GM18909 (cell line): ENCODE measurements at regions not wholly inside any gene's neighbourhood (a gene's known extent, or its start where the extent isn't known, plus 50 kb on each side); places are given as distances from the start of the nearest gene placed in this dataset.

Source experiments
- ATAC-seq: cut with Tn5 transposase; IDR thresholded peaks from one replicate; pipeline ENCODE4 v1.9.1; 2021; ENCODE audit warnings: mild to moderate bottlenecking; ENCODE audit not compliant: unreplicated experiment, poor library complexity

DNA sequence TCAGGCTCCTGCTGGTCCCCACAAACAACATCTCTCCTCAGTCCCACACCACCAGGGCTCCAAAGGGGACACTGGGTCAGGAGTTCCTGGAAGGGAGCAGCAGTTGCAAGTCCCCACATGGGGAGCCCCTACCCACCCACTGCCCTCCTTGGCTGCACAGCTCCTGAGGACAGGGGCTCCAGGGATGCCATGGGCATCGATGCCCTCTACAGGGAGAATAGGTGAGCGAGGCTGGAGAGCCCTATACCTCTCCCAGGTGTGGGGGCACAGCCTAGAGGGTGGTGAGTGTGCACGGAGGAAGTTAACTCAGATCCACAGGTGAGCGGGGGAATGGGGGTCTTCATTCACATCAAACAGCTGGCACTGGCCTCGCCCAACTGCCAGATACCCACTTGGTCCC is 141.2 kb upstream of the LINGO1 start:
- no peak for ATAC-seq

DNA sequence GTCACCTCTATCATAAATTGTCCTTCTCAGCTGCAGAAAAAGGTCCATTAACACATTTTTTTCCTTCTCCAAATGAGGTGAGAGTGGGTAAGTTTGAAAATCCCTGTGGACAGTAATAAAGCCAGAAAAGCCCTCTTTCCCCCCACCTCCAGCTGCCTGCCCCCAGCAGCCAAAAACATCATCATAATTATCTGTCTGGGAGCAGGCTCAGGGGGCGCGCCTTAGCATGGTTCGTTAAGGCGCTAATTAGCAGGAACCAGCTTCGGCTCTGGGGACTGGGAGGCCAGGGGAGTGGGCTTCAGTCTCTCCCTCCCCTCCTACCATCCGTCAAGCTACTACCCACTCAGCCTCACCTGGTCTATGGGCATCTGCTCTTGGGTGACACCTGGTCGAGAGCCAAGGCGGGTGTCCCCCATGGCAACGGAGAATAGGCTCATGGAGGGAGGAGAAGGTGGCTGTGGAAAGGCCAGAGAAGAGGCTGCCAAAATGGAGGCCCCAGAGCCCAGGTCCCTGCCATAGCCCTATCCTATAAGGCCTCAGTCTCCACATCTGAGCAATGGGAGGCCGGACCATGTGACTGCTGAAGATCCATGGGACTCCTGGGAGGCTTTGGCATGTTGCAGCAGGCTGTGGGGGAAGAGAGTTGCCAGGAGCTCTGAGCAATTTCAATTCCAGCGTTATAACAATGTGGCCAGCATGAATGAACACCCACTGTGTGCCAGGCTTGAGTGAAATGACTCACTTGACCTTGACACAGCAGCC is 140.1 kb upstream of the LINGO1 start:
- ATAC-seq: no peak

DNA sequence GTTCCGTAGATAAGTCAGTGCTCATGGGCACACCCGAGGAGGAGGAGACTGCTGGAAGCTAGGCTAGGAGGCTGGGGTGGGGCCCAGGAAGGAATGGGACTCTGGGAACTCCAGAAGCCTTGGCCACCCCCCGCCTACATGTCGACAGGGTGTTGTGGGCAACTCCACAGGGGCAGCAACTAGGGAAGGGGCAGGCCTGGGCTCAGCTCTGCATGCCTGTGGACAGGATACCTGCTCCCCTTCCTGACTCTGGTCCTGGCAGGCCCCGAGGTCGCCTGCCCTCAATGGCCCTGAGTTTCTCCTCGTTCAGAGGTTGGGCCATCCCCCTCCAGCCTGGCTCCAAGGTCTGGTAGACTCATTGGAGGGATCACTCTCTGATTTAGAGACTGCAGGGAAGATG is 138.9 kb upstream of the LINGO1 start:
- ATAC-seq: no peak

DNA sequence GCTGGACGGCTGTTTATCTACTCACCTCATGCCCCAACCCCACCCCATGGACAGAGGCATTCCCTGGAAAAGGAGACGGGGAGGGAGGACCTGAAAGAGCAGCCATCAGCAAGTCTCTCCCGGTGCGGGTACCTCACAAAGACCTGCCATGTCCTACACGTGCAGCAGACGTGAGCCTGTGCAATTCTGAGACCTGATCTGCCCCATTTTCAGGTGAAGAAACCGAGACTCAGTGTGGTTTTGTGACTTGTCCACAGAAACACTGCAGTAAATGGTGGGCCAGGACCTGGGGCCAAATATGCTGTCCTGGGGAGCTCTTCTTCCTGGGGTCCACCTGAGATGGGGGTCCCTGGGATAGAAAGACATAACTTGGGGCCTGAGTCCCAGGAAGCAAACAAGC is 137.0 kb upstream of the LINGO1 start:
- ATAC-seq: no peak

DNA sequence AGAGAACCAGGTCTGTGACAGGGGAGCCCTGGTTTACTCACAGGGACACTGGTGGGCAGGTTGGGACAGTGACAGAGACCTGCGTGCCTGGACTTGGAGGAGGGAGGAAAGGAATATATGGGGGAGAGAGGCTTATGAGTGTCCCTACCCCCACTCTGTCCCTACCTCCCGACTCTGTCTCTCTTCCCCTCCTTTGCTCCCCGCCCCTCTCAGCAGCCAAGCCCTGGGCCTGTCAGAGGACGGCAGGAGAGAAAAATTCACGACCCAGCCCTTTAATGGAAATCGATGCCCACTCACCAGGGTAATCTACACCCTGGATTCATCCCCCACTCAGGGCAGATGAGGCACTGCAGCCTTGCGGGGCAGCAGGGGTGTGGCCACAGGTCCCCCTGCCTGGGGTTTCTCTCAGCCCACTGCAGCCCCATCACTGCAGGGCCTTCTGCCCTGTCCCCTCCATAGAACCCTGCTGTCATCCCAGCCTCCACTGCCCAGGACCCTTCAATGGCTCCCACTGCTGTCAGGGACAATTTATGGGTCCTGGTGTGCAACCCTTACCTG is 135.9 kb upstream of the LINGO1 start:
- ATAC-seq: no peak

DNA sequence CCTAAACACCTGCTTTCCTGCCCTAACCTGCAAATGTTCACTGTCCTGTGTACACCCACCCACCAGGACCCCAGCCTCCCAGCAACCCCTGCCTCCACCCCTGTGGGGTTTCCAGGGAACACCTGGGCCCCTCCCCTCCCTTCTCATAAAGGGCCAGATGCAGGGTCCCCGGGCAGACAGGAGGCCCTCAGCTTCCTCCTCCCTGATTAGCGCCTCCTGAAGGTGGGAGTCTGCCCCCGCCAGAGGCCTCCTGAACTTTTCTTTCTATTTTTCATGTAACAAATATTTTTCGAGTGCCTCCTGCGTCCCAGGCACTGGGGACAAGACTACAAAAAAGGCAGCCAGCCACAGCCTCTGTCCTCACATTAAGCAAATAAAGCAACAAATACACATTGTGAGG is 135.4 kb upstream of the LINGO1 start:
- no peak for ATAC-seq

DNA sequence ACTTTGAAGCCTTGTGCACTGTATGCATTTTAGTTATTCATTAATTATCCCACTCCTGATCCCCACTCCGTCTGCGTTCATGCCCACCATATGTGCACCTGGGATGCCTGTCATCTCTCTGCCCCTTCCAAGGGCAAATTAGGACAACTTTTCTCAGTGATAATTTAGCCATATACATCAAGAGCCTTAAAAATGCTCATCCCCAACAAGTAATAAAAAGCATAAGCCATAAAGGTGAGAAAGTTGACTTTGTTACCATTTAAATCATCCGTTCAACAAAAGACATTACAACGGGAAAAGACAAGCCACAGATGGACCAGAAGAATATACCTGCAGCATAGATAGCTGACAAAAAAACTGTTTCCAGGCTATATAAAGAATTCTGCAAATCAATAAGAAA is 131.4 kb upstream of the LINGO1 start:
- no peak for ATAC-seq

DNA sequence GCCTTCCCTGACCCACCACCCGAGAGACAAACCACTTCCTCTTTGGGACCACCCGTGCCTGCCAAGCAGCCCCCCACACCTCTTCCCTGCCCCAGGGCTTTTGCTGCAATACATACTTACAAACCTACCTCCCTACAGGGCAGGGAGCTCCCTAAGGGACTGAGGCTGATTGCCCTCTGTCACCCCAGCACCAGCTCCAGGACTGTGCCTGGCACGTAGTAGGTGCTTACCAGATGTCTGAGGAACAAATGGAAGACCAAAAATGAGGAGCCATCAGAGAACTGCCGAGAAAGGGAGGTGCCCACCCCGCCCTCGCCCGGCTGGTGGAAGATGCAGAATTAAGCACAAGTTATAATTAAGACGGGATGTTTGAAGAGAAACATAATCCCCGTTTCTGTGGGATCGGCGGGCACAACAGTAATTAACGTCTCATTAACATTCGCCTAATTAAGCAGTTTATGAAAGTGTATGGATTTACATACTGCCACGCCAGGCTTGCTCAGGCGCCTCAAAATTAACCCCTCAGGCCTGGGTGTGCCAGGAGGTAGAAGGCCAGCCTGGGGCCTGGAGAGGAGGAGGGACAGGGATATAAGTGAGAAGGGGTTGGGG is 130.1 kb upstream of the LINGO1 start:
- ATAC-seq: no peak

DNA sequence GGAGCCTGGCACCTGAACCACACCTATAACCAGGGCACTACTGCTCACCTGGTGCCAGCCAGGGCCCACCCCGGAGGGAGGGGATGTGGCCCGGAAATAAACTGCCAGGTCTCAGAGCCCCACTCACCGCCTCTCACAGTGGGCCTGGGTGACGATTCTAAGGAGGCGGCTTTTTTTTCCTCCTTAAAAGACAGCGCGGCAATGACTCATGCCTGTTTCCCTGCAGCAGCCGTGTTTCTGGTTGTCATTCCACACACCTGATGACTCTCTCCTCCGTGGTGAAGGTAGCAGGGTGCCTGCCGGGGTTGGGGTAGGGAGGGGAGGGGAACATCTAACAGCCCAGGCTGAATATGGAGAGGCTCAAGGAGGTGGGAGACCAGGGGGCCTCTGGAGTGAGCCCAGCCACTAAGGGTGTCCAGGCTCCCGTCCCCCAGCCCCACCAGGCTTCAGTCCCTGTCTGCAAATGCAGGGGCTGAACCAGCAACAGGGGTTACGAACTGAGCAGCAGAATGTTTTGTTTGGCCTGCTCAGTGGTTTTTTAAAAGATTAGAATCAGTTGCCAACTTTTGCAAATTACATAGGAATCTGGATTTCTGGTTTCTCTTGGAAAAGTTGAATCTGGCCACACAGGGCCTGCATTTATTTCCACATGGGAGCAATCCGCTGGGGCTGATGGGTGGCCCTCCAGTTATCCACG is 127.3 kb upstream of the LINGO1 start:
- no peak for ATAC-seq

DNA sequence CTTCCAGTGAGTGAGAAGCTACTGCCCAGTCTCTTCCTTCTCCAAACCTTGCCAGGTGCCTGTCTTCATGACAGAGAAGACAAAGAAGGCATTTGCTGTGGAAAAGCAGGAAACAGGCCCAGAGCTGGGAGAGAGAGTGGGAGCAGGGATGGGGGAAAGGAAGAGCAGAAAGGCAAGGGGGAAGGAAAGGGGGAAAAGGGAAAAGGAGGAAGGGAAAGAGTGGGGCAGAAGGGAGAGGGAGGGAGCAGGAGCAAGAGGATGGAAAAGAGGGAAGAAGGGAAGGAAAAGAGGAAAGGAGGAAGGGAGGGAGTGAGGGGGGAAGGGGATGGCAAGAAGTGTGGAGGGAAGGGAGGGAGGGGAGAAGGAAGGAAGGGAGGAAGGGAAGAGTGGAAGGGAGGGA is 121.2 kb upstream of the LINGO1 start:
- ATAC-seq: no peak

DNA sequence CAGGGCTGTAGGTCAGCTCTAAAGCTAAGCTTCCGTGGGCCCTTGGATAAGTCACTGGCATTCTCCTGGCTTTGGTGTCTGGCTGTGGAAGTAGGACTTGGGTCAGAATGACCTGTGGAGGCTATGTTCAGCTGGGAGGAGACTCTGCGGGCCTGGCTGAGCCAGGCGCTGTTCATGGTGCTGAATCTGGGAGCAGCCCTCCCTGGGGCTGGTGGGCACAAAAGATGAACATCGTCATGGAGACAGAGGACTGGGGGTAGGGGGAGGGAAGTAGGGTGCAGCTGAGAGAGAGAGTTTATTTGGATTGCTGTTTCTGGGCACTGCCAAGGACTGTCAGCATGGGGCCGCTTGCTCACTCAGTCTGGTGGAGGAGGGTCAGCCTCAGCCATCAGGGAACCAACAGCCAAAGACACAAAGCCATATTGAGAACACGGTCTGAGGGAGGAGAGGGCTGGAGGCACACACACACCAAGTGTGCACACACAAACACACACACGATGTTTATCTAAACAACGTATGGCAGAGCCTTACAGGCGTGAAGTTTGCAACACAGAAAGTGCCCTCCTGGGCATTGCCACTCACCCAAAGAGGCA is 120.7 kb upstream of the LINGO1 start:
- ATAC-seq: no peak

DNA sequence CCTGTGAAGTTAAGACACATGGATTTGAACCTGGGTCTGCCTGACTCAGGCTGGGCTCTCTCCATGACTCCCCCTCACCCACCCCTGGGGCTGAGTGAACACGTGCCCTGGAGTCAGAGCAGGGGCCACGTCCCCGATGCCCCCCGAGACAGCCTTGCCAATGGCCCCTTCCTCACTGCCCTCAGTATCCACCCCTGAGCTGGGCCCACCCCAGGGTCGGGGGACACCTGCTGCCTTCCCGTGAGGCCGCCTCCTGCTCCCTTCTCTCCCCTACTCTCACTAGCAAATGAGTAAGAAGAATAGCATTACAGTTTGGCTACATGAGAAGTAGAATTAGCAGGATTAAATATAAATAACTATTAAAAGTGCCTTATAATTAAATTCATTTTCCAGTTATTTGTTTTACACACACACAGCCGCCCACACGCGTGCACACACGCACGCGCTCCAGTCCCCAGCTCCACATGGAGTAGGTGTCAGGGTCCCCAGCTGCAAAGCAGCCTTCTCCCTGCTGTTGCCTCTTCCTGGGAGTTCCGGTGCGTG is 117.4 kb upstream of the LINGO1 start:
- no peak for ATAC-seq

DNA sequence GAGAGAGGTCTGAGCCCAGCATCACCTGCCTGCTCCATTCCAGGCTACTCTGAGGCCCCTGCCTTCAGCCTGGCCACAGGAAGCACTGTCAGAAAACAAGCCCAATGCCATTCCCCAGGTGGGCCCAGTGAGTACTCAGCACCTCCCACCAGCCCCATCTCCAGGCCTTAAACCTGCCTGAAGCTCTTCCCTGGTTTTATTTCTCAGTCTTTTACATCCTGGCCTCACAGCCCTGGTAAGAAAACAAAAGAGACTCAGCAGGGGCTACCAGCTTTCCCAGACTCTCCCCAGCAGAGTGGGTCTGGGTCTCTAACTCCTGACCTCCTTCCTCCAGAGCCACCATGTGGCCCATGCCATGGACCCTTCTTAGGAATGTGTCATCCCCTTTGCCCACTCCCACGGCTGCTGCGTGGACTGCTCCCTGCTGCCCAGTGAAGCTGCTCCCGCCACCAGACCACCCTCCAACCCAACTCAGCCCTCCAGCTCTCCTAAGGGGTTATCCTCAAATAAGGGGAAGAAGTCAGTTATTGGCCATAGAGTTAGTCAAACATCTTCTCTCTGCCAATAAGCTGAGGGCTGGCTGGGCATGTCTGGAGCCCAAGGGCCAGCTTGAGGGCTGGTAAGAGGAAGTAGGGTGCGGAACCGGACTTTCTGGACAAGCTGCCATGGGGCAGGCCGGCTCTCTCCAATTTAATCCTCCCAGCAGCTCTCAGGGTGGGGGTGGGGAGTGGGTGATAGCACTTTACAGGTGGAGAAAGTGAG is 116.7 kb upstream of the LINGO1 start:
- ATAC-seq: no peak

DNA sequence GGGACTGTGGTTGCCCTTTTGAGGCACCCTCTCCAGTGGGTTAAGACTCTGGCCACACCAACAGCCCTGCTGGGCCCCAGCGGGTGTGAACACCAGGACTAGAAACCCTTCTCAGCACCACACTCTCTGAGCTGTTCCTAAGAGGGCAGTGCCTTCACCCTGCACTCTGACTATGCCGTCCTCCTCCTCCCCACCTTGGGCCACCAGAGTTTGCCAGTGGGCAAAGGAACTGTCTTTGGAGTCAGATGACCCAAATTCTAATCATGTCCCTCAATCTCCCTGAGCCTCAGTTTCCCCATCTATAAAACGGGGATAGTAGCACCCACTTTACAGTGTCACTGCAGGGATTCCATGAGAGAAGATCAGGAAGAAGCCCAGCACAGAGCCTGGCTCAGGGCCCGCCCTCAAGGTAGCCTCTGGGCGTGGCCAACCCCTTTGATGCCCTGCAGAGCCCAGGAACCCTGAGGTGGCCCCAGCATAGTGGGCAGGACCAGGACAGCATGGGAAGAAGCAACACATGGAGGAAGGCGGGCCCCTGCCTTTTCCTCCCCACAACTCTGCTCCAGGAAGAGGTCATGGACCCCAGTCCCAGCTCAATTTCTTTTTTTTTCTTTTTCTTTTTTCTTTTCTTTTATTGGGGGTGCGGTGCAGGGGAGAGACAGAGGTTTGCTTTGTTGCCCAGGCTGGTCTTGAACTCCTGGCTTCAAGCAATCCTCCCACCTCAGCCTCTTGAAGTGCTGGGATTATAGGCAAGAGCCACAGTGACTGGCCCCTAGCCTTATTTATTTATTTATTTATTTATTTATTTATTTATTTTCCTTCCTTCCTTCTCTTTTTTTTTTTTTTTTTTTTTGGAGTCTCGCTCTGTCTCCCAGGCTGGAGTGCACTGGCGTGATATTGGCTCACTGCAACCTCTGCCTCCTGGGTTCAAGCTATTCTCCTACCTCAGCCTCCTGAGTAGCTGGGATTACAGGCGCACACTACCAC is 115.7 kb upstream of the LINGO1 start:
- no peak for ATAC-seq

DNA sequence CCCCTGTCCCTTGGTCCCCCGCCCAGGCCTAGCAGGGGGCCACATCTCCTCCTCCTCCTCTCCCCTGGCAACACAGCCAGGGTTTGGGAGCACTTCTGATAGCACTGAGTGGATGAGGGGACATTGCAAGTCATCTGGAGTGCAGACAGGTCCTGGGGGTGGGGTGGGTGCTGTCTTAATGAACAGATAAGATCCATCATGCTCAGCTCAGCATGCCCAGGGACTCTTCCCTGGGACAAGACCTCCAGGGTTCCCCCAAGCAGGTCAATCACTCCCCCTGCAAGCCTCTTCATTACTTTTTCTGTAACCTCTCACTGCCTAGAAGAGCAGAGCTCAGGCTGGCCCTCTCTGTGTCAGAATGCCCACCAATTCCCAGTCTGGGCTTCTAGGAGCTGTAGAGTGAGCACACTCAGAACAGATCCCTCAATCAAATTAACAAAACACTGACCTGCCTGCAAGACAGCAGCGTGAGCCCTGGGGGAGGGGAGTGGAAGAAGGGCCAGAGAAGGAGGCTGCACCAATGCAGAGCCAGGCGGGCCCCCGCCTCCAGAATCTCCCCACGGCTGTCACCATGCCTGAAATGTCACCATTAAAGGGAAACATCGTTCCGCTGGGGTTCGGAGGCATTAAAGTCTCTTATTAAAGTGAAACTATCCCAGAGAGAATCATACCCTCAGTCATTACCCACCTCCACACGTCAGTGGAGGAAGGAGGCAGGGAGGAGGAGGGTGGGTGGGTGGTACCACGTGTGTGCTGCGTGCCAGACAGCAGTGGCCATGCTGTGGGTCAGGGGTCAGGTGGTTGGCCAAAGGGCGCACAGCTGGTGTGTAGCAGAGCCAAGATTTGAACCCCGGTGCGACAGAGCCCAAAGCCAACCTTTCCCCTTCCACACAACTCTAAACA is 114.7 kb upstream of the LINGO1 start:
- no peak for ATAC-seq

DNA sequence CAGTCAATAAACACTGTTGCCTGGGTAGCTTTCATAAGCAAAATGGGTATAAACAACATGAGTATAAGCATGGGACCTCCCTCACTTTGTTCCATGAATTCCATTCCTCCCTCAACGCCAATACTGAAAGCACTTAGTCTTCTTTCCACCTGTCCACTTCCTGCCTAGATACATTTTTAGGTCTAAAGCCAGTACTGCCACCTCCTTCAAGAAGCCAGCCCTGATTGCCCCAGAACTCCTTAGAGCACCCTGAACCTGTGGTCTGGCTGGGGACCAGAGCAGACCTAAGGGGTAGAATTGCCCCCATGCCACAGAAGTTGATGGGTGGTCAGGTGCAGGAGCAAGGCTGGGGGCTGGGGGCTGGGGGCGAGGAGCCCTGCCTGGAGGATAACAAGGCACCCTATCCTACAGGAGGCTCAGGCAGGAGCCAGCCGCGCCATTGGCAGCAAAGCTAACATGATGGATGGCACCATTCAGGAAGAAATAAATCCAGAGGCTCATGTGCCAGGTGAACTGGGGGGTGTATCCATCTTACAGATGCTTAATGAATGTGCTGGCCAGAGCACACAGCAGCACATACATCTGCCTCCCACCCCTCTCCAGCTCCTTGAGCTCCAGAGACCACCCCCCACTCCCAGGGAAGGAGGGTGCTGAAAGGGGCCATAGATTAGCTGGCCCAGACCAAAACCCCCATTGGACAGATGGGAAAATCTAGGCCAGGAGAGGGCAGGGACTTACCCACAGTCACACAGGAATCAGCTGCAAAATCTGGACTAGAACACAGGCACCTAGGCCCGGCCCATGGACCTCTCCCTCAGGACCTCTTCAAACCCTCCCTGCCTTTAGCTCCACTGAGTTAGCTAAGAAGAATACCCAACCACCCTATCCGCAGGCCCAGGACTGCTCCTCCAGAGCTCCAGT is 113.8 kb upstream of the LINGO1 start:
- no peak for ATAC-seq

DNA sequence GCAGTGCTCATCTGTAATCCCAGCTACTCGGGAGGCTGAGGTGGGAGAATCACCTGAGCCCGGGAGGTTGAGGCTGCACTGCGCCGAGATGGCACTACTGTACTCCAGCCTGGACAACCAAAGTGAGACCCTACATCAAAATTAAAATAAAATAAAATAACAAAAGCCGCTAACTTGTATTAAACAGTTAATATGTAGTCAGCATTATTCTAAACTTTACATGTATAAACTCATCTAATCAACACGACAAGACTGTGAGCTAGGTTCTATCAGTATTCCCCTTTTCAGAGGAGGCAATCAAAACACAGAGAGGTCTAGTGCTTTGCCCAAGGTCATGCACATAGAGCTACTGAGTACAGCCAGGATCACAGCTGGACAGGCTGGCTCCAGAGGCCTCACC is 111.7 kb upstream of the LINGO1 start:
- no peak for ATAC-seq
